ENCODE measurements at regions not wholly inside any gene's neighbourhood (a gene's known extent, or its start where the extent isn't known, plus 50 kb on each side); places are given as distances from the start of the nearest gene placed in this dataset.

- no peak overlapping the region for H3K4me3 ChIP-seq (ENCODE audit: low read length in 3 of 3)
- H3K9me3 ChIP-seq (ENCODE audit: control insufficient read depth in 3 of 3, low read length in 3 of 3), result no peaks in the 10 kb centered on the region
- no peaks in the 10 kb centered on the region for H3K4me1 ChIP-seq (ENCODE audit: control insufficient read depth in 3 of 3, insufficient read depth in 3 of 3, low read length in 3 of 3)
- no peaks in the 10 kb centered on the region for H3K36me3 ChIP-seq (ENCODE audit: control insufficient read depth in 3 of 3, insufficient read depth in 3 of 3, low read length in 3 of 3)
- no peaks in the 10 kb centered on the region for H3K27me3 ChIP-seq (ENCODE audit: control insufficient read depth in 3 of 3, insufficient read depth in 3 of 3, low read length in 3 of 3)
- H3K27ac ChIP-seq (ENCODE audit: low read depth, low read length), result no peak overlapping the region
- H3K9ac ChIP-seq (ENCODE audit: low read depth in 1 of 3, low read length in 3 of 3), result no peak overlapping the region
These were observed 243.7 kb upstream of the PRKCQ start for GRCh38 chr10:6823770-6824169.

- Histone ChIP-seq H3K36me3 (ENCODE audit: control insufficient read depth in 3 of 3, insufficient read depth in 3 of 3, low read length in 3 of 3) (no peaks in the 10 kb centered on the region), H3K27ac (ENCODE audit: low read depth, low read length) (no peak overlapping the region), H3K4me1 (ENCODE audit: control insufficient read depth in 3 of 3, insufficient read depth in 3 of 3, low read length in 3 of 3) (no peaks in the 10 kb centered on the region), H3K27me3 (ENCODE audit: control insufficient read depth in 3 of 3, insufficient read depth in 3 of 3, low read length in 3 of 3) (no peaks in the 10 kb centered on the region), H3K9me3 (ENCODE audit: control insufficient read depth in 3 of 3, low read length in 3 of 3) (no peaks in the 10 kb centered on the region), H3K4me3 (ENCODE audit: low read length in 3 of 3) (no peak overlapping the region), H3K9ac (ENCODE audit: low read depth in 1 of 3, low read length in 3 of 3) (no peak overlapping the region)
These were observed 239.2 kb upstream of the PRKCQ start for GRCh38 chr10:6819301-6819700.

- H3K4me1 ChIP-seq (ENCODE audit: control insufficient read depth in 3 of 3, insufficient read depth in 3 of 3, low read length in 3 of 3), result no peaks in the 10 kb centered on the region
- no peak overlapping the region for H3K9ac ChIP-seq (ENCODE audit: low read depth in 1 of 3, low read length in 3 of 3)
- no peaks in the 10 kb centered on the region for H3K36me3 ChIP-seq (ENCODE audit: control insufficient read depth in 3 of 3, insufficient read depth in 3 of 3, low read length in 3 of 3)
- no peak overlapping the region for H3K4me3 ChIP-seq (ENCODE audit: low read length in 3 of 3)
- H3K27me3 ChIP-seq (ENCODE audit: control insufficient read depth in 3 of 3, insufficient read depth in 3 of 3, low read length in 3 of 3), result no peaks in the 10 kb centered on the region
- H3K9me3 ChIP-seq (ENCODE audit: control insufficient read depth in 3 of 3, low read length in 3 of 3), result no peaks in the 10 kb centered on the region
- H3K27ac ChIP-seq (ENCODE audit: low read depth, low read length), result no peak overlapping the region
These were observed 237.7 kb upstream of the PRKCQ start for GRCh38 chr10:6817770-6818169.

- H3K4me1 ChIP-seq (ENCODE audit: control insufficient read depth in 3 of 3, insufficient read depth in 3 of 3, low read length in 3 of 3), result no peaks in the 10 kb centered on the region
- H3K27ac ChIP-seq (ENCODE audit: low read depth, low read length), result no peak overlapping the region
- H3K9ac ChIP-seq (ENCODE audit: low read depth in 1 of 3, low read length in 3 of 3), result no peak overlapping the region
- H3K9me3 ChIP-seq (ENCODE audit: control insufficient read depth in 3 of 3, low read length in 3 of 3), result no peaks in the 10 kb centered on the region
- no peaks in the 10 kb centered on the region for H3K27me3 ChIP-seq (ENCODE audit: control insufficient read depth in 3 of 3, insufficient read depth in 3 of 3, low read length in 3 of 3)
- no peaks in the 10 kb centered on the region for H3K36me3 ChIP-seq (ENCODE audit: control insufficient read depth in 3 of 3, insufficient read depth in 3 of 3, low read length in 3 of 3)
- H3K4me3 ChIP-seq (ENCODE audit: low read length in 3 of 3), result no peak overlapping the region
These were observed 235.3 kb upstream of the PRKCQ start for GRCh38 chr10:6815346-6815745.

- H3K9ac ChIP-seq (ENCODE audit: low read depth in 1 of 3, low read length in 3 of 3), result no peak overlapping the region
- H3K27ac ChIP-seq (ENCODE audit: low read depth, low read length), result no peak overlapping the region
- no peaks in the 10 kb centered on the region for H3K27me3 ChIP-seq (ENCODE audit: control insufficient read depth in 3 of 3, insufficient read depth in 3 of 3, low read length in 3 of 3)
- no peaks in the 10 kb centered on the region for H3K4me1 ChIP-seq (ENCODE audit: control insufficient read depth in 3 of 3, insufficient read depth in 3 of 3, low read length in 3 of 3)
- no peaks in the 10 kb centered on the region for H3K9me3 ChIP-seq (ENCODE audit: control insufficient read depth in 3 of 3, low read length in 3 of 3)
- H3K4me3 ChIP-seq (ENCODE audit: low read length in 3 of 3), result no peak overlapping the region
- H3K36me3 ChIP-seq (ENCODE audit: control insufficient read depth in 3 of 3, insufficient read depth in 3 of 3, low read length in 3 of 3), result no peaks in the 10 kb centered on the region
These were observed 233.8 kb upstream of the PRKCQ start for GRCh38 chr10:6813856-6814255.

- Histone ChIP-seq H3K9me3 (ENCODE audit: control insufficient read depth in 3 of 3, low read length in 3 of 3) (no peaks in the 10 kb centered on the region), H3K27me3 (ENCODE audit: control insufficient read depth in 3 of 3, insufficient read depth in 3 of 3, low read length in 3 of 3) (no peaks in the 10 kb centered on the region), H3K27ac (ENCODE audit: low read depth, low read length) (no peak overlapping the region), H3K4me3 (ENCODE audit: low read length in 3 of 3) (no peak overlapping the region), H3K9ac (ENCODE audit: low read depth in 1 of 3, low read length in 3 of 3) (no peak overlapping the region), H3K4me1 (ENCODE audit: control insufficient read depth in 3 of 3, insufficient read depth in 3 of 3, low read length in 3 of 3) (no peaks in the 10 kb centered on the region), H3K36me3 (ENCODE audit: control insufficient read depth in 3 of 3, insufficient read depth in 3 of 3, low read length in 3 of 3) (no peaks in the 10 kb centered on the region)
These were observed 233.2 kb upstream of the PRKCQ start for GRCh38 chr10:6813306-6813705.

- Histone ChIP-seq H3K36me3 (ENCODE audit: control insufficient read depth in 3 of 3, insufficient read depth in 3 of 3, low read length in 3 of 3) (no peaks in the 10 kb centered on the region), H3K27ac (ENCODE audit: low read depth, low read length) (no peak overlapping the region), H3K4me1 (ENCODE audit: control insufficient read depth in 3 of 3, insufficient read depth in 3 of 3, low read length in 3 of 3) (no peaks in the 10 kb centered on the region), H3K4me3 (ENCODE audit: low read length in 3 of 3) (no peak overlapping the region), H3K9me3 (ENCODE audit: control insufficient read depth in 3 of 3, low read length in 3 of 3) (no peaks in the 10 kb centered on the region), H3K27me3 (ENCODE audit: control insufficient read depth in 3 of 3, insufficient read depth in 3 of 3, low read length in 3 of 3) (no peaks in the 10 kb centered on the region), H3K9ac (ENCODE audit: low read depth in 1 of 3, low read length in 3 of 3) (no peak overlapping the region)
These were observed 231.1 kb upstream of the PRKCQ start for GRCh38 chr10:6811153-6811552.

GRCh38 chr10:6803427-6803783, 223.3 kb upstream of the PRKCQ start:
- no peaks in the 10 kb centered on the region for H3K4me1 ChIP-seq (ENCODE audit: control insufficient read depth in 3 of 3, insufficient read depth in 3 of 3, low read length in 3 of 3)
- H3K9ac ChIP-seq (ENCODE audit: low read depth in 1 of 3, low read length in 3 of 3), result no peak overlapping the region
- no peaks in the 10 kb centered on the region for H3K27me3 ChIP-seq (ENCODE audit: control insufficient read depth in 3 of 3, insufficient read depth in 3 of 3, low read length in 3 of 3)
- no peaks in the 10 kb centered on the region for H3K36me3 ChIP-seq (ENCODE audit: control insufficient read depth in 3 of 3, insufficient read depth in 3 of 3, low read length in 3 of 3)
- H3K27ac ChIP-seq (ENCODE audit: low read depth, low read length), result no peak overlapping the region
- no peaks in the 10 kb centered on the region for H3K9me3 ChIP-seq (ENCODE audit: control insufficient read depth in 3 of 3, low read length in 3 of 3)
- no peak overlapping the region for H3K4me3 ChIP-seq (ENCODE audit: low read length in 3 of 3)

GRCh38 chr10:6802759-6803426, 222.8 kb upstream of the PRKCQ start:
- Histone ChIP-seq H3K4me1 (ENCODE audit: control insufficient read depth in 3 of 3, insufficient read depth in 3 of 3, low read length in 3 of 3) (no peaks in the 10 kb centered on the region), H3K9me3 (ENCODE audit: control insufficient read depth in 3 of 3, low read length in 3 of 3) (no peaks in the 10 kb centered on the region), H3K9ac (ENCODE audit: low read depth in 1 of 3, low read length in 3 of 3) (no peak overlapping the region), H3K36me3 (ENCODE audit: control insufficient read depth in 3 of 3, insufficient read depth in 3 of 3, low read length in 3 of 3) (no peaks in the 10 kb centered on the region), H3K27ac (ENCODE audit: low read depth, low read length) (no peak overlapping the region), H3K4me3 (ENCODE audit: low read length in 3 of 3) (no peak overlapping the region), H3K27me3 (ENCODE audit: control insufficient read depth in 3 of 3, insufficient read depth in 3 of 3, low read length in 3 of 3) (no peaks in the 10 kb centered on the region)

GRCh38 chr10:6796231-6796630, 216.2 kb upstream of the PRKCQ start:
- H3K9ac ChIP-seq (ENCODE audit: low read depth in 1 of 3, low read length in 3 of 3), result no peak overlapping the region
- H3K9me3 ChIP-seq (ENCODE audit: control insufficient read depth in 3 of 3, low read length in 3 of 3), result no peaks in the 10 kb centered on the region
- H3K4me1 ChIP-seq (ENCODE audit: control insufficient read depth in 3 of 3, insufficient read depth in 3 of 3, low read length in 3 of 3), result no peaks in the 10 kb centered on the region
- H3K36me3 ChIP-seq (ENCODE audit: control insufficient read depth in 3 of 3, insufficient read depth in 3 of 3, low read length in 3 of 3), result no peaks in the 10 kb centered on the region
- no peaks in the 10 kb centered on the region for H3K27me3 ChIP-seq (ENCODE audit: control insufficient read depth in 3 of 3, insufficient read depth in 3 of 3, low read length in 3 of 3)
- H3K4me3 ChIP-seq (ENCODE audit: low read length in 3 of 3), result no peak overlapping the region
- H3K27ac ChIP-seq (ENCODE audit: low read depth, low read length), result no peak overlapping the region

- no peaks in the 10 kb centered on the region for H3K9me3 ChIP-seq (ENCODE audit: control insufficient read depth in 3 of 3, low read length in 3 of 3)
- H3K27ac ChIP-seq (ENCODE audit: low read depth, low read length), result no peak overlapping the region
- no peaks in the 10 kb centered on the region for H3K27me3 ChIP-seq (ENCODE audit: control insufficient read depth in 3 of 3, insufficient read depth in 3 of 3, low read length in 3 of 3)
- H3K36me3 ChIP-seq (ENCODE audit: control insufficient read depth in 3 of 3, insufficient read depth in 3 of 3, low read length in 3 of 3), result no peaks in the 10 kb centered on the region
- no peak overlapping the region for H3K9ac ChIP-seq (ENCODE audit: low read depth in 1 of 3, low read length in 3 of 3)
- no peaks in the 10 kb centered on the region for H3K4me1 ChIP-seq (ENCODE audit: control insufficient read depth in 3 of 3, insufficient read depth in 3 of 3, low read length in 3 of 3)
- no peak overlapping the region for H3K4me3 ChIP-seq (ENCODE audit: low read length in 3 of 3)
These were observed 215.5 kb upstream of the PRKCQ start for GRCh38 chr10:6795541-6795940.
